Activated CD4-positive, CD25-positive, alpha-beta regulatory T cell treated with anti-CD3 and anti-CD28 coated beads, Interleukin-2, amount 50 U/mL, for 72 hours (primary cell): ENCODE measurements at regions not wholly inside any gene's neighbourhood (a gene's known extent, or its start where the extent isn't known, plus 50 kb on each side); places are given as distances from the start of the nearest gene placed in this dataset.
"Not testable (repeated sequence)": the region's sequence is repeated elsewhere in the genome, so short reads cannot be mapped to it uniquely, and the experiment has no call there.

ENCODE experiments used
- DNase-seq: peaks from one replicate; pipeline ENCODE4 v3.0.0; 2021

GRCh38 chr14:49364752-49365117, 221.4 kb downstream of the RPS29 start:
- no peak for DNase-seq

DNA sequence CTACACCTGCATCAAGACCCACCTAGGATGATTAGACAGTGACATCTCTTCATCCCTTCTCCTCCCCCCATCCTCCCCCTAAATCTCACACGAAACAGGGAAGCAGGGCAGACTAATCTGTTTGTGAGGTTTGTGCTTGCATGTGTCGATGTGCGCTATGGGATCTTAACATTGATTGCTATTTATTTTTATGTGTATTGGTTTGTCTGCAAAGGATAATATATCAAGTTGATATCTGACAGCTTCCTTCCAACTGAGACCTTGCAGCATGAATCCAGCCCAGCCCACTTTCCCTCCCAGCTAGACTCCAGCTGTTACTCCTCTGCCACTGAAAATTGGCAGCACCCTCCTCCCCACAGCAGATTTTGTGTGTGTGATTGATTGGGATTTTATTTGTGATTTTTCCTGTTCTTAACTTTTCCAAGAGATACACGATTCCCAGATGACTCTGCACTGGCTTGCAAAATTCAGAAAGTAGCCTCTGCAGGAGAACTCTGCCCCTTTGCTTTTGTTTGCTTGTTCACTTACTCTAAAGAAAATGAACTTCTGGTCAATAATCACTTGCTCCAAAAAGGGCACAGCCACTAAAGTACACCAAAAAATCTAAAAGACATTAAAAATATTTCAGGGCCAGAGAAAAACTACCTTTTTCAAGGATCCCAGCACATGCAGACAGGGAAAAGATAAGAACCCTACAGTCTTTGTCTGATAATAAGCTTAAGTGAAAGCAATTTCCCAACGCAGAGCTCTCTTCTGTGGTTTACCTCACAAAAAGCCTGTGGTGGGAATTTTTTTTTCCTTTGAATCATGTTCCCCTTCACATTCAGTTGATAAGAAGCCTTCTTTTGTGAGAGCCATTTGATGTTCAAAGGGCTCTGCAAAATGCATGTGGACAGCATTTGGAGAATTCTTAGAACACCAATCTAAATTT, 222.1 kb downstream of the RPS29 start:
- DNase-seq = no peak

DNA sequence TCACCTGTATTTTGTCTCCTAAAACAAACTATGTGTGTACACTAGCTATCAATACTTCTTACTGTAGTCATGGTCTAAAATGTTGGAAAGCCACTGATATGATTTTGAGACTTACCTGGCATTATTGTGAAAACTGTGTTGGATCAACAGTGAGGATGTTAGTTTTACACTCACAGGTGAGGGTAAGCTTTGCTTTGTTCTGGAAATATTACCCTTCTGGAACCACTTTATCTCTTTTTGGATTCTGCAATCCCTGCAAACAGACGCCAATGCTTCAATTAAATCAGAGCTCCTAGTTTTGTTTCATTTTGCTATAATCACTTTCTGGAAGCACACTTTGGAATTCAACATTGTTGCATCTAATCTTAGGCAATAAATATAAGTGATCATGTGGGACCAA, 223.3 kb downstream of the RPS29 start:
- DNase-seq = no peak

DNA sequence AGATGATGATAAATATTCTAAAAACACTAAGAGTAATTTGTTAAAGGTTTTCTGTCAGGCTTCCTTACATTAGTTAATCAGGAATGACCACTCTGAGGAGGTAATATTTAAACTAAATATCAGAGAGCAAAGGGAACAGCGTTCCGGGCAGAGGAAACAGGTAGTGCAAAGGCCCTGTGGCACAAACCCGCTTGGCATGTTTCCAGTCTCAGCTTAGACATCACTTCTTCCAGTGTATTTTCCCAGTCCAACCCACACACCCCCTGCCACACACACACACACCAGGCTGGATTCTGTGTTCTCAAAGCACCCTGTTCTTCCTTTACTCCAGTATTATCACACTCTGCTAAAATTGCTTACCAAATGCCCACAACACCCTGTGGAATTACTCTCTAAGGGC, 247.1 kb downstream of the RPS29 start:
- DNase-seq = no peak

GRCh38 chr14:49319810-49320209, 266.4 kb downstream of the RPS29 start:
- DNase-seq = no peak

GRCh38 chr14:49315570-49315969, 270.6 kb downstream of the RPS29 start:
- no peak for DNase-seq

DNA sequence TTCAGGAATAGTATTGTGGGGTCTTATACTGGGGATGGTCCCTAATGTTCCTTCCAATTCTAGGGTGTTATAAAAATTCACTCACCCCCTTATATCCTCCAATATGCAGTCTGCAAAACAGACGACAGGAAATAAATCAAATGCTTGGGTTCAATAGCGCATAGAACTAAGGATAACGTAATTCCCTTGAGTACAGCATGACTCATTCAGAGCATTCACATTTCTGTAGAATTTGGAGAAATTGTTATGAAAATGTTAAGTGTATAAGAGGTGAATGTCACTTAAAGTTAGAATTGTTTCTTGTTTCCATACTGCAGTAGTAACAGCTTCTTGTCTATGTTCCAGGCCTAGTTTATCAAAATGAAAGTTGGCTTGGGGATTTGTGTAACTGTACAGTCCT, 271.4 kb downstream of the RPS29 start:
- no peak for DNase-seq

GRCh38 chr14:49313108-49313507, 273.1 kb downstream of the RPS29 start:
- no peak for DNase-seq

GRCh38 chr14:49310298-49310697, 275.9 kb downstream of the RPS29 start:
- no peak for DNase-seq

GRCh38 chr14:49306152-49306751, 279.9 kb downstream of the RPS29 start:
- DNase-seq = no peak

DNA sequence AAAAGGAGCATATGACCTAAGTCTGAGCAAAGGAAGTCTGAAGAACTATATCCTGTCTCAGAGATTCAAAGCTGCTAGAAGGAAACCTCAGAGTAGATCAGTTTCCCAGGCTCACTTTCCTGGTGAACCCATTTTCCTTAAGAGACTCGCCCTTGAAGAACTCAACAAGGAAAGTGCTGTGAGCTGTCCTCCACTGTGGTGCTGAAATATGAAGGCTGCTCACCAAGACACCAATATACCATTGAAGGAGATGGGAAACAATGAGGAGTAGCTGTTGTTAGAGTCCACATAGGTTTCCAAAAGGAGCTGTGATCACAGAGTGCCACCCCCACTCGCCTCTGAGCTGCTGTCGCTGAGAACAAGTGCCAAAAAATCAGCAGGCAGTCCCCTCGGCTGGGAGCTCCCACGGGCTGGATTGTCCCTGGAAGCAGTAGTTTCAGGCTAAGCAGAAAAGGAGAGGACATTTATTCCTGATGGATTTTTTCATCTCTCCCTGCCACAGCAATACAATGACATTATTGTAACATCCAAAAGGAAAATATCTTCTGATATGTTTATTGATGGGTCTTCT, 282.1 kb downstream of the RPS29 start:
- no peak for DNase-seq

- DNase-seq = no peak
Measured at GRCh38 chr14:49297102-49297501, 289.1 kb downstream of the RPS29 start.

- DNase-seq = no peak
Measured at GRCh38 chr14:49294621-49295148, 291.5 kb downstream of the RPS29 start.

GRCh38 chr14:49287004-49287403, 299.2 kb downstream of the RPS29 start:
- no peak for DNase-seq

GRCh38 chr14:49286257-49286983, 299.8 kb downstream of the RPS29 start:
- no peak for DNase-seq

DNA sequence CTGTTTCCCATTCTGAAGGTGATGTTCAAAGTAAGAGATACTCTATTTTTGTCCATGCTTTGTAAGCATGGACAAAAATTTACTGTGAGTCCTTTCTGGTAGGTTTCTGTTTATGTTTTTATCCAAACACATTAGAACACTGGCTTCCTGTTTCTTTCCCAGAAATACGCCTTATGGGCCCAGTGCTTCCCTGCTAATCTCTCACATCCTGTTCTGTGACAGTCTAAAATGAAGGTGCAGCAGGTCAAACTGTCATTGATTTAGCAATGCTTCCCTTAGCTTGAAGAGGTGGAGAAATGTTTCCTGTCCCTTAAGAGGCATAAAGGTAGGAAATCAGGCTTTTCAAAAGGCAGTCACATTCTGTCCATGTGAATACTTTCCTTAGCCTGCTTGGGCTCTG, 305.6 kb downstream of the RPS29 start:
- no peak for DNase-seq

- DNase-seq = no peak
Measured at GRCh38 chr14:49250517-49250916, 335.7 kb downstream of the RPS29 start.

- no peak for DNase-seq
Measured at GRCh38 chr14:49250109-49250508, 336.1 kb downstream of the RPS29 start.

GRCh38 chr14:49249022-49249421, 337.2 kb downstream of the RPS29 start:
- no peak for DNase-seq

GRCh38 chr14:49243777-49244176, 342.4 kb downstream of the RPS29 start:
- DNase-seq = not testable (repeated sequence)

- DNase-seq = no peak
Measured at GRCh38 chr14:49240383-49240782, 345.8 kb downstream of the RPS29 start.

DNA sequence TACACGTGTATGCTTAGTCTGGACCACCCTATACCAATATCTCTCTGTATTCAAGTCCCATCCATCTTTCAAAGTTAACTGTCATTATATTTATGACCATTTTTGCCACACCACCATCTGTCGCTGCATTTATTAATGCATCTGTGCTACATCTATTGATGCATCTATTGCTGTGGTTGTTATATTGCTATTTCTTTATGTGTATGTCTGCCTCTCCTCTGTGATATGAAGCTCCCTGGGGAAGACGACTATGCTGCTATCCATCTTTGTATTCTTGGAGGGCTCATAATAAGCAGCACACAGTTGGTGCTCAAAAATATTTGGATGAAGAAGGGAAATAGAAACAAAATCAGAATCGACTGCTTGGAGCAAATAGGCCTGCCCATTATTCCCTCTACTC, 357.6 kb downstream of the RPS29 start:
- DNase-seq = no peak

- no peak for DNase-seq
Measured at GRCh38 chr14:49221316-49221715, 364.9 kb downstream of the RPS29 start.
